H9 (cell line): ENCODE measurements at regions not wholly inside any gene's neighbourhood (a gene's known extent, or its start where the extent isn't known, plus 50 kb on each side); places are given as distances from the start of the nearest gene placed in this dataset.

Experiments
- DNase-seq: peaks from one replicate; pipeline ENCODE4 v3.0.0-alpha.2; 2017
- H2AFZ ChIP-seq: one replicate; pipeline ENCODE4 v1.6.1; 2013; ENCODE audit warnings: mild to moderate bottlenecking, low read length, control low read depth, moderate library complexity
- H2AK5ac ChIP-seq: 2 replicates; pipeline ENCODE4 v1.6.1; 2013; ENCODE audit warnings: low read length, control low read depth, mixed read lengths; ENCODE audit not compliant: insufficient read length
- H2BK120ac ChIP-seq: one replicate; pipeline ENCODE4 v1.6.1; 2013; ENCODE audit warnings: low read depth, mild to moderate bottlenecking, low read length, control low read depth, inconsistent platforms; ENCODE audit not compliant: poor library complexity, severe bottlenecking
- H2BK12ac ChIP-seq: 2 replicates; pipeline ENCODE4 v1.6.1; 2013; ENCODE audit warnings: low read length, control low read depth, mixed read lengths, low read depth; ENCODE audit not compliant: insufficient read length
- H2BK15ac ChIP-seq: 2 replicates; pipeline ENCODE4 v1.6.1; 2013; ENCODE audit warnings: low read depth, low read length, control low read depth
- H2BK20ac ChIP-seq: one replicate; pipeline ENCODE4 v1.6.1; 2013; ENCODE audit warnings: low read depth, mild to moderate bottlenecking, low read length, control low read depth, inconsistent platforms; ENCODE audit not compliant: poor library complexity, severe bottlenecking
- H2BK5ac ChIP-seq: 2 replicates; pipeline ENCODE4 v1.6.1; 2013; ENCODE audit warnings: low read length, control low read depth, mixed read lengths; ENCODE audit not compliant: insufficient read length
- H3K14ac ChIP-seq: 2 replicates; pipeline ENCODE4 v1.6.1; 2013; ENCODE audit warnings: low read length, control low read depth; ENCODE audit not compliant: insufficient read depth
- H3K18ac ChIP-seq: 2 replicates; pipeline ENCODE4 v1.6.1; 2013; ENCODE audit warnings: low read depth, mild to moderate bottlenecking, mixed read lengths, low read length, control low read depth; ENCODE audit not compliant: insufficient read length
- H3K23ac ChIP-seq: 2 replicates; pipeline ENCODE4 v1.6.1; 2013; ENCODE audit warnings: low read length, control low read depth, mixed read lengths, low read depth; ENCODE audit not compliant: insufficient read length
- H3K23me2 ChIP-seq: 2 replicates; pipeline ENCODE4 v1.6.1; 2013; ENCODE audit warnings: low read depth, mild to moderate bottlenecking, mixed read lengths, low read length, control low read depth; ENCODE audit not compliant: insufficient read length, poor library complexity, severe bottlenecking
- H3K27ac ChIP-seq: 2 replicates; pipeline ENCODE4 v1.5.1; 2013; ENCODE audit warnings: low read length, control low read depth, mixed read lengths, low read depth; ENCODE audit not compliant: insufficient read length
- H3K27me3 ChIP-seq: 2 replicates; pipeline ENCODE4 v1.6.1; 2013; ENCODE audit warnings: low read length, control low read depth, inconsistent platforms; ENCODE audit not compliant: insufficient read depth
- H3K4ac ChIP-seq: 2 replicates; pipeline ENCODE4 v1.6.1; 2013; ENCODE audit warnings: low read depth, mild to moderate bottlenecking, control low read depth, inconsistent platforms, low read length, moderate library complexity
- H3K4me1 ChIP-seq: 2 replicates; pipeline ENCODE4 v1.6.1; 2013; ENCODE audit warnings: low read length, control low read depth, inconsistent platforms; ENCODE audit not compliant: insufficient read depth
- H3K4me2 ChIP-seq: 2 replicates; pipeline ENCODE4 v1.6.1; 2013; ENCODE audit warnings: low read length, control low read depth, mixed read lengths; ENCODE audit not compliant: insufficient read length, insufficient read depth
- H3K56ac ChIP-seq: 2 replicates; pipeline ENCODE4 v1.6.1; 2013; ENCODE audit warnings: low read depth, mild to moderate bottlenecking, mixed read lengths, low read length, control low read depth; ENCODE audit not compliant: insufficient read length
- H3K79me1 ChIP-seq: 2 replicates; pipeline ENCODE4 v1.6.1; 2013; ENCODE audit warnings: low read depth, mild to moderate bottlenecking, moderate library complexity, low read length, control low read depth, inconsistent platforms; ENCODE audit not compliant: insufficient read depth, poor library complexity, severe bottlenecking
- H3K79me2 ChIP-seq: 2 replicates; pipeline ENCODE4 v1.6.1; 2013; ENCODE audit warnings: low read length, control low read depth, inconsistent platforms; ENCODE audit not compliant: insufficient read depth
- H3K9ac ChIP-seq: 2 replicates; pipeline ENCODE4 v1.6.1; 2013; ENCODE audit warnings: low read length, control low read depth, mixed read lengths; ENCODE audit not compliant: insufficient read length; ENCODE audit errors: extremely low read depth
- H3K9me3 ChIP-seq: one replicate; pipeline ENCODE4 v1.6.1; 2013; ENCODE audit warnings: low read depth, low read length, inconsistent platforms; ENCODE audit not compliant: control insufficient read depth
- H3T11ph ChIP-seq: one replicate; pipeline ENCODE4 v1.6.1; 2013; ENCODE audit warnings: mild to moderate bottlenecking, low read length, control low read depth, inconsistent platforms
- H4K20me1 ChIP-seq: one replicate; pipeline ENCODE4 v1.6.1; 2013; ENCODE audit not compliant: control insufficient read depth, insufficient read length, insufficient read depth
- H4K5ac ChIP-seq: 2 replicates; pipeline ENCODE4 v1.6.1; 2013; ENCODE audit warnings: low read depth, mild to moderate bottlenecking, mixed read lengths, low read length, control low read depth; ENCODE audit not compliant: insufficient read length
- H4K8ac ChIP-seq: replicated peaks from 2 replicates; pipeline ENCODE4 v1.6.1; 2013; ENCODE audit warnings: low read length, control low read depth, mixed read lengths, low read depth; ENCODE audit not compliant: insufficient read length
- H4K91ac ChIP-seq: 2 replicates; pipeline ENCODE4 v1.6.1; 2013; ENCODE audit warnings: low read depth, mild to moderate bottlenecking, moderate library complexity, mixed read lengths, low read length, control low read depth; ENCODE audit not compliant: insufficient read length
- H3K27ac Mint-ChIP-seq, 3 experiments: 2 replicates in 2 of 3; 3 replicates in 1 of 3; pipeline ENCODE4 v1.8.0; 2020 to 2021; ENCODE audit warnings: mixed read lengths in 3 of 3, mild to moderate bottlenecking in 1 of 3, moderate library complexity in 1 of 3
- H3K27me3 Mint-ChIP-seq: 2 replicates; pipeline ENCODE4 v1.8.0; 2021; ENCODE audit warnings: low read depth, mild to moderate bottlenecking, moderate library complexity, mixed read lengths
- H3K36me3 Mint-ChIP-seq, 3 experiments: 2 replicates in 2 of 3; 3 replicates in 1 of 3; pipeline ENCODE4 v1.8.0; 2020 to 2021; ENCODE audit warnings: low read depth in 3 of 3, mixed read lengths in 3 of 3; ENCODE audit not compliant: insufficient read depth in 1 of 3
- H3K4me1 Mint-ChIP-seq, 2 experiments: 2 replicates each; pipeline ENCODE4 v1.8.0; 2020; ENCODE audit warnings: mixed read lengths in 2 of 2
- H3K4me3 Mint-ChIP-seq, 2 experiments: 2 replicates in 1 of 2; 3 replicates in 1 of 2; pipeline ENCODE4 v1.8.0; 2020 to 2021; ENCODE audit warnings: mild to moderate bottlenecking in 2 of 2, mixed read lengths in 2 of 2, moderate library complexity in 1 of 2
- H3K9me3 Mint-ChIP-seq, 2 experiments: 2 replicates in 1 of 2; 3 replicates in 1 of 2; pipeline ENCODE4 v1.8.0; 2020; ENCODE audit warnings: mild to moderate bottlenecking in 2 of 2, mixed read lengths in 2 of 2, moderate library complexity in 1 of 2
- WGBS: extraction: QIAGEN DNeasy Blood & Tissue Kit; methylation state at CpG from one replicate; pipeline ENCODE4 v1.1.7; 2013; ENCODE audit warnings: missing lambda C conversion rate, low lambda C conversion rate, mixed read lengths; ENCODE audit not compliant: insufficient read length; ENCODE audit errors: extremely low coverage; 5-methylcytosine and 5-hydroxymethylcytosine counted together
- TF ChIP-seq, protein P1 (sequence below): fragments of 200-600 bp; sonication (generic); conservative IDR thresholded peaks from 3 replicates; pipeline ENCODE4 v1.8.0; 2021; ENCODE audit warnings: antibody characterized with exemption, mild to moderate bottlenecking

GRCh38 chr22:47304854-47305253, 542.4 kb downstream of the TBC1D22A start:
- no peaks in the 10 kb centered on the region for H3K79me2 ChIP-seq
- peaks cover 97% of the 10 kb centered on the region for H3K9me3 ChIP-seq
- no peak overlapping the region for H3K4ac ChIP-seq
- H2BK20ac ChIP-seq, result no peak overlapping the region
- no peak overlapping the region for H4K91ac ChIP-seq
- no peaks in the 10 kb centered on the region for H3K27me3 ChIP-seq
- Mint-ChIP-seq H3K4me1 (no peaks in the 10 kb centered on the region), H3K9me3 (peaks cover 44 to 50% of the 10 kb centered on the region in 2 experiments), H3K27me3 (no peaks in the 10 kb centered on the region; the same call in none of the 2 replicates), H3K27ac (no peak overlapping the region), H3K36me3 (peaks cover 8 to 42% (median 9%) of the 10 kb centered on the region in 3 experiments; a peak in 5 of 7 replicates), H3K4me3 (no peak overlapping the region)
- no peaks in the 10 kb centered on the region for H3K79me1 ChIP-seq
- no peak overlapping the region for H3K4me2 ChIP-seq
- no peak overlapping the region for H2AK5ac ChIP-seq
- no peaks in the 10 kb centered on the region for H4K20me1 ChIP-seq
- H3K27ac ChIP-seq, result no peak overlapping the region
- H2AFZ ChIP-seq, result no peak overlapping the region
- H3K4me1 ChIP-seq, result no peaks in the 10 kb centered on the region
- no peak for DNase-seq
- no peak overlapping the region for H2BK5ac ChIP-seq
- WGBS, result no CpG with 5 or more reads among the region's 6 CpGs
- TF ChIP-seq, protein P1, sequence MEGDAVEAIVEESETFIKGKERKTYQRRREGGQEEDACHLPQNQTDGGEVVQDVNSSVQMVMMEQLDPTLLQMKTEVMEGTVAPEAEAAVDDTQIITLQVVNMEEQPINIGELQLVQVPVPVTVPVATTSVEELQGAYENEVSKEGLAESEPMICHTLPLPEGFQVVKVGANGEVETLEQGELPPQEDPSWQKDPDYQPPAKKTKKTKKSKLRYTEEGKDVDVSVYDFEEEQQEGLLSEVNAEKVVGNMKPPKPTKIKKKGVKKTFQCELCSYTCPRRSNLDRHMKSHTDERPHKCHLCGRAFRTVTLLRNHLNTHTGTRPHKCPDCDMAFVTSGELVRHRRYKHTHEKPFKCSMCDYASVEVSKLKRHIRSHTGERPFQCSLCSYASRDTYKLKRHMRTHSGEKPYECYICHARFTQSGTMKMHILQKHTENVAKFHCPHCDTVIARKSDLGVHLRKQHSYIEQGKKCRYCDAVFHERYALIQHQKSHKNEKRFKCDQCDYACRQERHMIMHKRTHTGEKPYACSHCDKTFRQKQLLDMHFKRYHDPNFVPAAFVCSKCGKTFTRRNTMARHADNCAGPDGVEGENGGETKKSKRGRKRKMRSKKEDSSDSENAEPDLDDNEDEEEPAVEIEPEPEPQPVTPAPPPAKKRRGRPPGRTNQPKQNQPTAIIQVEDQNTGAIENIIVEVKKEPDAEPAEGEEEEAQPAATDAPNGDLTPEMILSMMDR, result no peak
- no peak overlapping the region for H3K56ac ChIP-seq
- H2BK12ac ChIP-seq, result no peak overlapping the region
- H3K23me2 ChIP-seq, result no peaks in the 10 kb centered on the region
- no peak overlapping the region for H2BK15ac ChIP-seq
- no peak overlapping the region for H3K18ac ChIP-seq
- H3K23ac ChIP-seq, result no peak overlapping the region
- H4K8ac ChIP-seq, result no peak overlapping the region
- H2BK120ac ChIP-seq, result no peak overlapping the region
- no peak overlapping the region for H3T11ph ChIP-seq
- H4K5ac ChIP-seq, result no peak overlapping the region
- H3K14ac ChIP-seq, result no peak overlapping the region
- no peak overlapping the region for H3K9ac ChIP-seq
